ENCODE measurements at regions not wholly inside any gene's neighbourhood (a gene's known extent, or its start where the extent isn't known, plus 50 kb on each side); places are given as distances from the start of the nearest gene placed in this dataset.

- no peak for DNase-seq (ENCODE audit: low read depth)
Measured at GRCh38 chr11:82373781-82374542, 359.7 kb downstream of the FAM181B start.

- DNase-seq (ENCODE audit: low read depth) = no peak
Measured at GRCh38 chr11:82365351-82365750, 368.3 kb downstream of the FAM181B start.

DNA sequence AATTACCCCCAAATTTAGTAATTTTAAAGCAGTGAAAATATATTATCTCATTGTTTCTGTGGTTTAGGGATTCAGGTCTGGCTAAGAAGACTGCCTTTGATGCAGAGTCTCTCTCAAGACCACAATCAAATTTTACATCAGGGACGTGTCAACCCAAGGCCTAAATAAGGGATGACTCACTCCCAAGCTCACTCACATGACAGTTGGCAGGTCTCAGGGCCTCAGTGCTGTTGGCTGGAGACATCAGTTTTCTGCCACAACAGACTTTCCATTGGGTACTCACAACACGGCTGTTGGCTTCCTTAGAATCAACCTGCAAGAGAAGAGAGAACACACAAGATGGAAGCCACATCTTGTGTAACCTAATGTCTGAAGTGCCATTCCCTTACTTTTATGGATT is 377.3 kb downstream of the FAM181B start:
- no peak for DNase-seq (ENCODE audit: low read depth)

GRCh38 chr11:82355313-82355823 is 378.3 kb downstream of the FAM181B start:
- DNase-seq (ENCODE audit: low read depth) = no peak

- no peak for DNase-seq (ENCODE audit: low read depth)
Measured at GRCh38 chr11:82326853-82327252, 406.8 kb downstream of the FAM181B start.

DNA sequence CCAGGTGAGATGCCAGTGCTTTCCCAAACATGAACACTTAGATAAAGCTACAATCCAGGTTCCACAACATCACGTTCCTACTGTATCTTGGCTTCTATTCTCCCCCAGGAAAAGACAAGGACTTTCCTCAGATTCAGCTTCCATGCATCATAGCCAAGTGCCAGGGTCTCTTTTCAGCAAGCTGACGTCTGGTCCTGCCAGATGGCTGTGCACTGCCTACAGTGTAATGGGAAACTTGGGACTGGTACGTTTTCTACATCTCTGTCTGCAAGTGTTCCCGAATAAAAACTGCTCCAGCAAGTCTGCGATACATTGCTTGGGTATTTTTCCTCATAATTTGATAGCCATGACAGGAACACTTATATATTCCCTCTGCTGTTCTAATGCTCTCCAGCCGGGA is 412.5 kb downstream of the FAM181B start:
- no peak for DNase-seq (ENCODE audit: low read depth)

DNA sequence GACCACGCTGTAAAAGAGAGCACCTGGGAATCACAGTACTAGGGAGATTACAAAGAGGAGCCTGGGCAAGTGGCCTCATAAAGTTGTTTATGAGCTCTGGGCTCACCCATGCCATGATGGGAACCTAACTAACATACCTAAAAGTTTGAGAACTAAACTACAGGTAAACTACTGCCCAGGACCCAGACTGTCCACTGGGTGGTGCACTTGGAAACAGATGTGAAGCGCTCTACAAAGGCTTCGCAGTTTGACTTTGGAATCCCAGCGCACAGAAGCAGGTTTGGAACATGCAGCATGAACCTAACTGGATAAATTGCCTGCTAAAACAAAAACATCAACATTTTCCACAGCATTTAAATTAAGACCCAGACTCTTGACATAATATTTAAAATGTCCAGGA is 418.6 kb downstream of the FAM181B start:
- DNase-seq (ENCODE audit: low read depth) = no peak

DNA sequence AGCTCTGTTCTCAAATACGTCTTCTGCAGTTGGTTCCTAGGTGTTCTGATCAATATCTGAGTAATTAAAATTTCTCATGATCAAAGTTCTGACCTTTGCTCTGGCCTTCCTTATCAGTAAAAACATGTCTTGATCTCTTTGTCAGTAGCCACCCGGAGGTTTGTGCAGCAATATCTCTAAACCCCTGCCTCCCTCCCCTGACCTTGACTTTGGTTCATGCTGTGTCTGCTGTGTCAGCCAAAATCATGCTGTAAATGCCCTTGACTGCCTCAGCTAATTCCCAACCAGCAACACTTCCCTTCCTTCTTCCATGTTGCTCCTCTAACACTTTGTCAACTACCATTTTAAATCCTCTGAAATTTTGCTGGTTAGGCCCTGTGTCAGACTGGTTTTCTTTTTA is 424.7 kb downstream of the FAM181B start:
- DNase-seq (ENCODE audit: low read depth) = no peak

GRCh38 chr11:82305123-82305522 is 428.5 kb downstream of the FAM181B start:
- no peak for DNase-seq (ENCODE audit: low read depth)

GRCh38 chr11:82303671-82304070 is 430.0 kb downstream of the FAM181B start:
- DNase-seq (ENCODE audit: low read depth) = no peak

GRCh38 chr11:82288471-82288870 is 445.2 kb downstream of the FAM181B start:
- no peak for DNase-seq (ENCODE audit: low read depth)

- no peak for DNase-seq (ENCODE audit: low read depth)
Measured at GRCh38 chr11:82270870-82271269, 462.8 kb downstream of the FAM181B start.

- no peak for DNase-seq (ENCODE audit: low read depth)
Measured at GRCh38 chr11:82268627-82269026, 465.0 kb downstream of the FAM181B start.

- no peak for DNase-seq (ENCODE audit: low read depth)
Measured at GRCh38 chr11:82267186-82267585, 466.5 kb downstream of the FAM181B start.

GRCh38 chr11:82261367-82261766 is 472.3 kb downstream of the FAM181B start:
- no peak for DNase-seq (ENCODE audit: low read depth)

DNA sequence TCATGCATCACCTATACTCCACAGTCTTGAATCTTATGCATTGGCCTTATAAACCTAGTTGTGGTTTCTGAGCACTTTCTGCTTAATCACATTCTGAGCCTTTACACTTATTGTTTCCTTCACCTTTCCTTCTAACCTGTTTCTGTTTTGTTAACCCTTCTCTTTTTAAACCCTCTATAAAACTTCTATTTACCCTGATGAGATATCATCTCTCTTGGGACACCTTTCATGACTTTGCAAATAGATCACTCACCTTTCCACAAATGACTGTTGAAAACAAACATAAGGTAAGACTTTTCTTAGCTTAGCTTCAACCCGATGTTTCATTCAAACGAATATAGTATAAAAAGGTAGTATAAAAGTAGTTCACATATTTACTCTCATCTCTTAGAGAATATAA is 483.6 kb downstream of the FAM181B start:
- no peak for DNase-seq (ENCODE audit: low read depth)

DNA sequence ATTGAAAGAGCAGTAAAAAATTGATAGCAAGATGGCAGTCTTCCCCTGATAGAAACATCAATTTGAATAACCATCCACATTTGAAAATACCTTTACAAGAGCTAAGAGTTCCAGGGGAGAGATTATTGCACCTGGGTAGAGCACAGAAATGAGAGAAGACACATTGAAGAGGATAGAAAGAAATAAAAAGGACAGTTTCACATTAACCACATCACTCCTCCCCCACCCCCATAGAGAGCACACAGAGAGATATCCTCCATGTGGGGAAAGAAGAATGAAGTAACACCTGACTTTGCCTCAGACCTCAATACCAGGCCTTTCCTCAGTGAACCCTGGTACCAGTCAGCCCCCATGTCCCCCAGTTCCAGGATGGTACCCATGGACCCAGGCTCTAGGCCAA is 486.7 kb downstream of the FAM181B start:
- DNase-seq (ENCODE audit: low read depth) = no peak

DNA sequence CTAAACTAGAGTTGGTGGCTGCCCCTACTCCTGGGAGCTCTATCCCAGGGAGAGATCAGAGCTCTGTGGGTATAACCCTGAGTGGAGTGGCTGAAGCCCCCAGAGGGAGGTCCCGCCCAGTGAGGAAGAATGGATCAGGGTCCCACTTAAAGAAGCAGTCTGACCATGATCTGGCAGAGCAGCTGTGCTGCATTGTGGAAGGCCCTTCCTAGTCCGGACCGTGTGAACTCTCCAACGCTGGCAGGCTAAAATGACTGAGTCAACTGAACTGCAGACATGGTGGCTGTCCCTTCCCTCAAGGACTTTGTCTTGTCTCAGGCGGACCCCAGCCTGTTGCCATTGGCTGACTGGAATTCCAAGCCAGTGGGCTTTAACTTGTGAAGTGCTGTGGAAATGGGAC is 494.2 kb downstream of the FAM181B start:
- no peak for DNase-seq (ENCODE audit: low read depth)

- no peak for DNase-seq (ENCODE audit: low read depth)
Measured at GRCh38 chr11:82234256-82234655, 499.4 kb downstream of the FAM181B start.

DNA sequence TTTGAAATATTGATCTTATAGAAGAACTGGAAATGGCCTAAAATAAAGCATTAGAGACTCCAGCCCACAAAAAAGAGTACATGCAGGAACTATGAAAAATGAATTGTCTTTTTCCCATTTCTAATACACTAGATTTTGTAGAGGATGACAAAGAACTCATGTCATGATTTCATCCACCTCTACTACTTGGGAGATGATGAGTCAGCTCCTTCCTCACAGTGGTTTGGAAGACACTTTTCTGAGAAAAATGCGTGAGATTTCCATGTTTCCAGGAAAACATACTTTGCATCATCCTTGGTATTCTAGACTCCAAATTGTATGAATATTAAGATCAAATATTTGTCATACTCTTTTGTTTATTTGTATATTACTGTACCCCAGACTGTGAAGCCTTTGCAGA is 500.5 kb downstream of the FAM181B start:
- DNase-seq (ENCODE audit: low read depth) = no peak

GRCh38 chr11:82229341-82229740 is 504.3 kb downstream of the FAM181B start:
- no peak for DNase-seq (ENCODE audit: low read depth)

GRCh38 chr11:82225930-82226329 is 507.7 kb downstream of the FAM181B start:
- DNase-seq (ENCODE audit: low read depth) = no peak

DNA sequence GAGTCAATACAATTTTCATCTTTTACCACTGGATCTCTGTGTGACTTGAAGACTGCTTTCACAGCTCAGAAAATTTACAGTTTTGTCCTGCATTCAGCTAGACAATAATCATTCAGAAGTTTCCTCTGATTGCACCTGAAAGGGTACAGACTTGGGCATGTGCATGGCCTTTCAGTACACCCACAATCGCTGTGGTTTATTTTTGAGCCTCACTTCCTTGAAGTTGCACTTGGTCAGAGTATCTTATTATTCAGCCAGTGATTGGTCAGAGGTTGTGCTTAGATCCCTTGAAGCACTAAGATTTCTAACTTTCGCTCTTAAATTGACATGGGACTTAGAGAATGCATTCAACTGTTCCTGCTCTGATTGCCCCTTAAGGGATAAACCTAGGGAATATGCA is 508.2 kb downstream of the FAM181B start:
- DNase-seq (ENCODE audit: low read depth) = no peak

Measured in RPMI7951 (cell line).